Activated T-helper 2 cell treated with anti-CD3 and anti-CD28 coated beads, Interferon-gamma antibody, Interleukin-2, Interleukin-4, amounts not matched to agents 10 μg/mL and 5 μg/mL and 100 μg/mL, durations not matched to agents 14 hours and 24 hours and 36 hours (primary cell): ENCODE measurements at regions not wholly inside any gene's neighbourhood (a gene's known extent, or its start where the extent isn't known, plus 50 kb on each side); places are given as distances from the start of the nearest gene placed in this dataset.

Experiments used
- DNase-seq: peaks from one replicate; pipeline ENCODE4 v3.0.0; 2021; ENCODE audit warnings: low spot score
- H3K27ac Mint-ChIP-seq: one replicate; pipeline ENCODE4 v1.8.0; 2021; ENCODE audit warnings: mixed read lengths
- H3K27me3 Mint-ChIP-seq: one replicate; pipeline ENCODE4 v1.8.0; 2021; ENCODE audit warnings: low read depth, mixed read lengths
- H3K36me3 Mint-ChIP-seq: one replicate; pipeline ENCODE4 v1.8.0; 2021; ENCODE audit warnings: low read depth, mixed read lengths
- H3K4me1 Mint-ChIP-seq: one replicate; pipeline ENCODE4 v1.8.0; 2021; ENCODE audit warnings: low read depth, mixed read lengths
- H3K4me3 Mint-ChIP-seq: one replicate; pipeline ENCODE4 v1.8.0; 2021; ENCODE audit warnings: low read depth, mild to moderate bottlenecking, moderate library complexity, mixed read lengths
- H3K9me3 Mint-ChIP-seq: one replicate; pipeline ENCODE4 v1.8.0; 2021; ENCODE audit warnings: mixed read lengths
- intact Hi-C: fragments of 100-400 bp; cut with micrococcal nuclease; formaldehyde crosslinking; loops from one replicate; pipeline ENCODE4 v1.15.1; 2023

DNA sequence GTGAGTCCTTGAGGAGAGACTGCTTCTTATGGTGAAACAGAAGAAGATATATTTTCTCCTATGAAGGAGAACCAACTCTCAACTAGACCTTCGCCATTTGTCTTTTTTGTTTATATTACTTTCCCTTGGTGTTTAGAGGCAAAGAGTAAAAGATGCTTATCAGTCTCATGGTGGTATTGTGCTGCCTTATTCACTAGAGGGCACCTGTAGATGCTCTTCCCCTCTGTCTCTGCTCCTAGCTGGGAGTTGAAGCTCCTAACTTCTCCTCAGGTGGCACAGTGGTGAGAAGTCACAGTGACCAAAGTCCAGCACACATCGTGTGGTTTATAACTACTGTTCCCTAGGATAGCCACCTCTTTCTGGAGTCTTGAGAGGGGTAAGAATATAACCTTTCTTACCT, 1359.6 kb downstream of the PLA2G4A start:
- Mint-ChIP-seq H3K4me3 (no peak overlapping the region), H3K9me3 (peaks cover 15% of the 10 kb centered on the region), H3K36me3 (no peaks in the 10 kb centered on the region), H3K27ac (no peak overlapping the region), H3K27me3 (no peaks in the 10 kb centered on the region), H3K4me1 (no peaks in the 10 kb centered on the region)
- intact Hi-C loops = no loop called here
- no peak for DNase-seq

DNA sequence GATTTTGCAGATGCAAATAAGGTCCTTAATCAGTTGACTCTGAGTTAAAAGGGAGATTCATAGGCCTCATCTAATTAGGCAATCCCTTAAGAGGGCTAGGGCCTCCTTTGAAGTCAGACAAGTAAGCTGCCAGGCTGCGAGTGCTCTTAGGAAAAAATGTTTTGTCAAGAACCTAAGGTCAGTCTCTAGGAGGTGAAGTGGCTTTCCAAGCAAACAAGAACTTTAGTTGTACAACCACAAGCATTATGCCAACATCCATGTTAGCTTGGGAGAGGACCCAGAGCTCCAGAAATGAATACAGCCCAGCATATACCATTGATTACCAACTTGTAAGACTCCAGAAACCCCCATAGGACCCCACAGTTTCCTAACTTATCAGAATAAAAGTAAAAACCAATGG, 1366.2 kb downstream of the PLA2G4A start:
- intact Hi-C loops = no loop called here
- peaks cover 12% of the 10 kb centered on the region for H3K9me3 Mint-ChIP-seq
- H3K36me3 Mint-ChIP-seq = no peaks in the 10 kb centered on the region
- no peak overlapping the region for H3K27ac Mint-ChIP-seq
- H3K27me3 Mint-ChIP-seq = no peaks in the 10 kb centered on the region
- no peaks in the 10 kb centered on the region for H3K4me1 Mint-ChIP-seq
- no peak for DNase-seq
- no peak overlapping the region for H3K4me3 Mint-ChIP-seq

DNA sequence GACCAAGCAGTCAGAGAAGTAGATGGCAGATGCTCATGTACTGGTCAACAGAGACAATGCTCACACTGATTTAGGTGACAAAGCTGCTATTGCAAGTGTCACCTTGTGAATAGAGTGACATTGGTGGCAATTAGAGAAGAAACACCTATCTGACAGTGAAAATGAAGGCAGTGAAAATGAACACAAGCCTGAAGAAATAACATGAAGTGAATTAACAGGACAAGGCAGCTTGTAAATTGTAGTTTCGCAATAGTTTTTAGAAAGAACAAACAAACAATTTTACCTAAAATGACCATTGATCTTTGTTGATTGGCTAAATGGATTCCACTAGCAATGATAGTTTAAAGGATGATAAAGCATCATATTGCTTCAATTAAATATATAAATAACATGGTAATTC, 1389.5 kb downstream of the PLA2G4A start:
- no peaks in the 10 kb centered on the region for H3K4me1 Mint-ChIP-seq
- H3K27ac Mint-ChIP-seq = no peak overlapping the region
- no peak overlapping the region for H3K4me3 Mint-ChIP-seq
- no peaks in the 10 kb centered on the region for H3K36me3 Mint-ChIP-seq
- peaks cover 4% of the 10 kb centered on the region for H3K9me3 Mint-ChIP-seq
- H3K27me3 Mint-ChIP-seq = no peaks in the 10 kb centered on the region
- no peak for DNase-seq
- intact Hi-C loops = no loop called here

DNA sequence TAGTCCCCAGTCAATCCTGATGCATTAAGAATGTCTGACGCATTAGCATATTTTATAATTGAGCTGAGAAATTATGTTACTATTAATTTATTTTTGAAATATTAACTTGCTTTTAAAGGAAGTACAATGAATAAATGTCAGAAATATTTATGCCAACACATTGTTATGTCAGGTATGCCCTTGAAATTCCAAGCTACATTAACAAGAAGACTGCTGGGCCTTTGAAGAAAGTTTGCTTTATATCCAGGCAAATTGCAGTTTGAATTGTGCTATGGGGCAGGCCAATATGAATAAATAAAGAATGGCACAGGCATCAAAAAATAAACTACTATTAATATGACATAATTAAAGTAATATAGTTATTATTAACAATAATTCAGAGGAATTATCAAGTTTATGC, 1391.3 kb downstream of the PLA2G4A start:
- no peak overlapping the region for H3K27ac Mint-ChIP-seq
- no peaks in the 10 kb centered on the region for H3K36me3 Mint-ChIP-seq
- no peaks in the 10 kb centered on the region for H3K4me1 Mint-ChIP-seq
- DNase-seq = no peak
- peaks cover 13% of the 10 kb centered on the region for H3K9me3 Mint-ChIP-seq
- intact Hi-C loops = no loop called here
- H3K4me3 Mint-ChIP-seq = no peak overlapping the region
- no peaks in the 10 kb centered on the region for H3K27me3 Mint-ChIP-seq

DNA sequence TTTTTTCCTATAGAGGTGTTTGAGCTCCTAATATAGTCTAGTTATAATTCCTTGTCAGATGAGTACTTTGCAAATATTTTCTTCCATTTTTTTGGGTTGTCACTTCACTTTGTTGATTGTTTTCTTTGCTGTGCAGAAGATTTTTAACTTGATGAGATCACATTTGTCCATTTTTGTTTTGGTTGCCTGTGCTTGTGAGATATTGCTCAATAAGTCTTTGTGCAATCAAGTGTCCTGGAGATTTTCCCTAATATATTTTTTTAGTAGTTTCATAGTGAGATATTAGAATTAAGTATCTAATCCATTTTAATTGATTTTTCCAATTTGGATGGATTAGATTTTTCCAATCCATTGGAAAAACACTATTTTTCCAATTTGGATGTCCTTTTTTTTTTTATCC, 1395.5 kb downstream of the PLA2G4A start:
- Mint-ChIP-seq H3K4me1 (no peaks in the 10 kb centered on the region), H3K27me3 (no peaks in the 10 kb centered on the region), H3K36me3 (no peaks in the 10 kb centered on the region), H3K9me3 (peaks cover 27% of the 10 kb centered on the region), H3K4me3 (no peak overlapping the region), H3K27ac (no peak overlapping the region)
- DNase-seq = no peak
- intact Hi-C loops = no loop called here

DNA sequence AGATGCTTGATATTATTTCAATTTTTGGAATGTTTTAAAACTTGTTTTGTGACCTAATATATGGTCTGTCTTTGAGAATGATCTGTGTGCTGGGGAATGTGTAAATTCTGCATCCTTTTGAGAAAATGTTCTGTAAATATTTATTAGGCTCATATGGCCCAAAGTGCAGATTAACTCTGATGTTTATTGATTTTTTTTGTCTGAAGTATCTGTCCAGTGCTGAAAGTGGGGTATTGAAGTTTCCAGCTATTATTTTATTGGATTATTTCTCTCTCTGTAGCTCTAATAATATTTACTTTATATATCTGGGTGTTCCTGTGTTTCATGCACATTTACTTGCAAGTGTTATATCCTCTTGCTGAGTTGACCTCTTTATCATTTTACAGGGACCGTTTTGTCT, 1397.2 kb downstream of the PLA2G4A start:
- DNase-seq = no peak
- Mint-ChIP-seq H3K27me3 (no peaks in the 10 kb centered on the region), H3K36me3 (no peaks in the 10 kb centered on the region), H3K4me1 (no peaks in the 10 kb centered on the region), H3K4me3 (no peak overlapping the region), H3K9me3 (peaks cover 27% of the 10 kb centered on the region), H3K27ac (no peak overlapping the region)
- intact Hi-C loops = no loop called here

DNA sequence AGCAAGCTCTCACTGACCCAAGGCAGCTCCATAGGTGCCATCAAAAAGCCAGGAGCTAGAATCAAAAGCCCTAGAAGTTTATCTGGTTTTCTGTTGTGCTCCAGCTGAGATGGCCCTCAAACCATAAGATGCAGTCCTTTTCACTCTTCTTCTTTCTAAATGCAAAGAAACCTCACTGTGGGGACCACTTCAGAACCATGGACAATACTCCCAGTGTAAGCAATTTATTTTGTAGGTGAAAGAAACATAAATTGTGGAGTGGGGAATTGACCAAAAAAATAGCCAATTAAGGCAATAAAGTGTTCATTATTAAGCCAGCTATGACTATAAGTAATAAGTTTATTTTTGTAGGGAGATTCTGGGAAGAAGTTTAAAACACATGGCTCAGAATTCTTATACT, 1399.9 kb downstream of the PLA2G4A start:
- H3K9me3 Mint-ChIP-seq = peaks cover 31% of the 10 kb centered on the region

DNA sequence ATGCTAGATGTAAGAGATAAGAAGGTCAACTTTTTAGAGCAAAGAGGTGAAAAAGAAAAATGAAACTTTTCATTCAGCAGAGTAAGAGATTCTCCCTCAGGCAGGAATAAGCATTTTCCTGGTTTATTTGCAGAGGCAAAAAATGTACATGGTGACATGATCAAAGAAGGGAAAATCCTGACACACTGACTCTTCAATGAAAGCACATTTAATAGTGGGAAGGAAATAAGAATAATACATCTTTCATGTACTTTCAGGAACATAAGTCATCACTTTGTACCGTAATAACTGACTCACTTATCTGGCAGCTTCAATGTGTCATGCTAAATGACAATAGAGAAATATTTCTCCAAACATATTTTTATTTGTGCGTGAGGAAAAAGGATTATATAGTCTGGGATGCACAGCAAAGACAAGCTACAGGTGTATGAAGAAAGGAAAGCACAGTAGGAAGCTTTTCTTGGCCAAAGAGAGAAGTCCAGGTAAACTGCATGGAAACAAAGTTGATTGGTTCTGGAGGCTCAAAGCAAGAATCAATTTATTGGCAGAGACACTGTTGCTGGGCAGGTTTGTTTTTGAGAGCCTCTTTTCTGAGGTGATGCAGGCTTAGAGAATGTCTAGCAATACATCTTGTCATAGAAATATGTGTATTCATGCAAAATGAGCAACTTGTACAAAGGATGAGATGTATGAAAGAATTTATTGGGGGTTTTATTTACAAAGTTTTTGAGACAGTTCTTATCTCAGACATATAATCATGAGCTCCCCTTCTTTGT, 1409.0 kb downstream of the PLA2G4A start:
- Mint-ChIP-seq H3K4me3 (no peak overlapping the region), H3K36me3 (no peaks in the 10 kb centered on the region), H3K27ac (no peak overlapping the region), H3K27me3 (no peaks in the 10 kb centered on the region), H3K9me3 (peaks cover 3% of the 10 kb centered on the region), H3K4me1 (no peaks in the 10 kb centered on the region)
- intact Hi-C loops = no loop called here
- DNase-seq = no peak

More for the DNA sequence above, 1399.9 kb downstream of the PLA2G4A start:
- Mint-ChIP-seq H3K4me1 (no peaks in the 10 kb centered on the region), H3K4me3 (no peak overlapping the region), H3K27ac (no peak overlapping the region), H3K27me3 (no peaks in the 10 kb centered on the region), H3K36me3 (no peaks in the 10 kb centered on the region)
- intact Hi-C loops = no loop called here
- DNase-seq = no peak

DNA sequence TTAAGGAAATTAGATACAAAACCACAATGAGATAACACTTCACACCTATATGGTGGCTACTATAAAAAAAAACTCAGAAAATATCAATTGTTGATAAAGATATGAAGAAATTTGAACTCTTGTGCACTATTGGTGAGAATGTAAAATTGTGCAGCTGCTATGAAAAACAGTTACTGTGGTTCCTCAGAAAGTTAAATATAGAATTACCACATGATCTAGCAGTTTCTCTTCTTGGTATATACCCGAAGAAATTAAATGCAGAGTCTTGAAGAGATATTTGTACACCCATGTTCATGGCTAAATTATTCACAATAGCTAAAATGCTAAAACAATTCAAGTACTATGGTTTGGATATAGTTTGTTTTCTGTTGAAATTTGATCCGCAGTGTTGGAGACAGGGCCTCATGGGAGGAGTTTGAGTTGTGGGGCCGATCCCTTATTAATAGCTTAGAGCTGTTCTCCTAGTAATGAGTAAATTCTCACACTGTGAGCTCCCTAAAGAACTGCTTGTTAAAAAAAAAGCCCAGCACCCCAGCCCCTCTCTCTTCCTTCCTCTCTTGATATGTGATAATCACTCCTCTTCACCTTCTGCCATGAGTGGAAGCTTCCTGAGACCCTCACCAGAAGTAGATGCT, 1412.1 kb downstream of the PLA2G4A start:
- H3K27ac Mint-ChIP-seq = no peak overlapping the region
- H3K4me3 Mint-ChIP-seq = no peak overlapping the region
- no peak for DNase-seq
- no peaks in the 10 kb centered on the region for H3K27me3 Mint-ChIP-seq
- no peaks in the 10 kb centered on the region for H3K36me3 Mint-ChIP-seq
- intact Hi-C loops = no loop called here
- no peaks in the 10 kb centered on the region for H3K4me1 Mint-ChIP-seq
- no peaks in the 10 kb centered on the region for H3K9me3 Mint-ChIP-seq

DNA sequence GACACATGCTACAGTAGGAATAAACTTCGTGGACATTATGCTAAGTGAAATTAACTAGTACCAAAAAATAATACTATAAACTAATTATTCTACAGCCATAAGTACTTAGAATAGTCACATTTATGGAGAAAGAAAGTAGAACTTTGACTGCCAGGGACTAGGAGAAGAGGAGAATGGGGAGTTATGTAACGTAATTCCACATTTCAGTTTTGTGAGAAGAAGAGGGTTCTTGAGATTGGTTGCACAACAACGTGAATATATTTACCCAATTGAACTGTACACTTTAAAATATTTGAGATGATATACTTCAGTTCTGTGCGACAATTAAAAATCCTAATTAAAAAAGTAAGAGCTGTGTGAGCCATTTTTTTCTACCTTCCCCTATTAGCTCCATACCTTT, 1412.9 kb downstream of the PLA2G4A start:
- Mint-ChIP-seq H3K9me3 (no peaks in the 10 kb centered on the region), H3K36me3 (no peaks in the 10 kb centered on the region), H3K4me3 (no peak overlapping the region), H3K4me1 (no peaks in the 10 kb centered on the region), H3K27me3 (no peaks in the 10 kb centered on the region), H3K27ac (no peak overlapping the region)
- no peak for DNase-seq
- intact Hi-C loops = no loop called here

DNA sequence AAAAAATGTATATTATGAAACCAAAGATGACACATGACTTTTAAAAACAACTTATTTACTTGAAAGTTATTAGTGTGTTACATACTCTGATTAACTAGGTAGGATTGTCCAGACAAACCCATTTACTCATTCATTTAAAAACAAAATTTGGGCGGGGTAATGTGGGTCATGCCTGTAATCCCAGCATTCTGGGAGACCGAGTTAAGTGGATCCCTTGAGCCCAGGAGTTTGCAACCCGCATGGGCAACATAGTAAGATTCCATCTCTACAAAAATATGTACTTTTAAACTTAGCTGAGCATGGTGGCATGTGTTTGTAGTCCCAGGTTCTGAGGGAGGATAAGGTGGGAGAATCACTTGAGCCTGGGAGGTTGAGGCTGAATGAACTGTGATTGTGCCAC, 1414.7 kb downstream of the PLA2G4A start:
- H3K4me3 Mint-ChIP-seq = no peak overlapping the region
- H3K36me3 Mint-ChIP-seq = no peaks in the 10 kb centered on the region
- no peaks in the 10 kb centered on the region for H3K27me3 Mint-ChIP-seq
- no peak for DNase-seq
- H3K4me1 Mint-ChIP-seq = no peaks in the 10 kb centered on the region
- intact Hi-C loops = no loop called here
- no peaks in the 10 kb centered on the region for H3K9me3 Mint-ChIP-seq
- H3K27ac Mint-ChIP-seq = no peak overlapping the region

DNA sequence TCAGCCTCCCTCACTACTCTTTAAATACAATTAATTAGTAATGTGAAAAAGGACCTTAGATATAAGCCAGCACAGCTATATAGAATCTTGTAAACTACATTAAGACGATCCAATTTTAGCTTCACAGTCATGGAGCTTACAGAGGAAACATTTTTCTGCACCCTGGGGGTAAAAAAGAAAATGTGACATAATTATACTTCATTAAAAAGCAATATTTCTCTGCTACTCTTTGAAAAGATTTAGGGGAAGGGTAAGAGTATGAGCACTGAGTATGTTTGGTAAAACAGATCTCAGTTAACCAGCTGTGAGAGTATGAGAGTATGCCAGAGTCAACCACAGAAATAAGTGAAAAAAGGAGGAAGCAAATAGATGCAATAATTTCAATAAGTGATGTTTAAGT, 1415.9 kb downstream of the PLA2G4A start:
- H3K4me1 Mint-ChIP-seq = no peaks in the 10 kb centered on the region
- no peaks in the 10 kb centered on the region for H3K27me3 Mint-ChIP-seq
- no peak overlapping the region for H3K27ac Mint-ChIP-seq
- H3K4me3 Mint-ChIP-seq = no peak overlapping the region
- intact Hi-C loops = no loop called here
- no peaks in the 10 kb centered on the region for H3K36me3 Mint-ChIP-seq
- DNase-seq = no peak
- H3K9me3 Mint-ChIP-seq = no peaks in the 10 kb centered on the region

DNA sequence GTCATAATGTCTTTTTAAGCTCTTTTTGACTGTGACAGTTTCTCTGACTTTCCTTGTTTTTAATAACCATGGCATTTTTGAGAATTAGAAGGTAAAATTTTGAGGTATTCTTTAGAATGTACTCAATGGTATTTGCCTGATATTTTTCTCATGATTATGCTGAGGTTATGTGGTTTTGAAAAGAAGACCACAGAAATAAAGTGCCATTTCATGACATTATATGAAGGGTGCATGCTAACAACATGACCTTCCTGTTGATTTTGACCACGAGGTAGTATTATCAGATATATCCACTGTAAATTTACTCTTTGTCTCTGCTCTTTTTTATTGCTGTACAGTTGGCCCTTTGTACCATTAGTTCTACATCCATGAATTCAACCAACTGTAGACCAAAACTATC, 1418.5 kb downstream of the PLA2G4A start:
- intact Hi-C loops = no loop called here
- Mint-ChIP-seq H3K27me3 (no peaks in the 10 kb centered on the region), H3K27ac (no peak overlapping the region), H3K4me1 (no peaks in the 10 kb centered on the region), H3K4me3 (no peak overlapping the region), H3K9me3 (no peaks in the 10 kb centered on the region), H3K36me3 (no peaks in the 10 kb centered on the region)
- no peak for DNase-seq
